Stimulated activated CD4-positive, alpha-beta T cell treated with anti-CD3 and anti-CD28 coated beads, Interleukin-15, amount 100 ng/mL, for 48 hours (primary cell): ENCODE measurements at regions not wholly inside any gene's neighbourhood (a gene's known extent, or its start where the extent isn't known, plus 50 kb on each side); places are given as distances from the start of the nearest gene placed in this dataset.
A peak's percentile ranks its signal among the peaks of the same experiment; 100 is the strongest.
"Not testable (repeated sequence)": the region's sequence is repeated elsewhere in the genome, so short reads cannot be mapped to it uniquely, and the experiment has no call there.

ENCODE experiments used
- DNase-seq, 2 donors: peaks; one replicate each; pipeline ENCODE4 v3.0.0-alpha.2; 2020; ENCODE audit warnings: low read depth in 2 of 2

- DNase-seq, result no peak
Measured at GRCh38 chrX:34404386-34405070, 252.6 kb downstream of the TMEM47 start.

DNA sequence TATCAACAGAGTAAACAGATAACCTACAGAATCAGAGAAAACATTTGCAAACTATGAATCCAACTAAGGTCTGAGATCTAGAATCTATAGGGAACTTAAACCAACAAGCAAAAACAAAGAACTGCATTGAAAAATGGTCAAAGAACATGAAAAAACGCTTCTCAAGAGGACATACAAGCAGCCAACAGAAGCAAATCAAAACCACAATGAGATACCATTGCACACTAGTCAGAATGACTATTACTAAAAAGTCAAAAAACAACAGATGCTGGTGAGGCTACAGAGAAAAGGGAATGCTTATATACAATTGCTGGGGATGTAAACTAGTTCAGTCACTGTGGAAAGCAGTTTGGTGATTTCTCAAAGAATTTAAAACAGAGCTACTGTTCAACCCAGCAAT lies 255.7 kb downstream of the TMEM47 start:
- DNase-seq, result no peak

DNA sequence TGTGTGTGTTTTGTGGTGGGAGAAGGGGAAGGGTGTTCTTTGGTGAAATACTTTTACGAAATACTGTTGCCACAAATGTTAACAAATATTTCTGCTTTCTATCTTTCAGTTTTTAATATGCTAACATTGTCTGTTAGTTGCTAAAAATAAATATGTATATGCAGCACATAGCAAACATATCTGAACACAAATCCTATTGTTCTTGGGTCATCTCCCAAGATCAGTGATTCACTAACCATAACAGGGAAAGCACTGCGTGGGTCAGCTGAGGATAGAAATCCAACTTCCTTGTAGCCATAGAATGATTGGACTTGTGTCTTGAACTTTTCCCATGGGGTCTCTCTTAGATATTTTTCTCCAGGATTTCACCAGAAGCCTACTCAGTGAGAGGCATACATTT lies 250.3 kb upstream of the FAM47A start:
- no peak for DNase-seq

DNA sequence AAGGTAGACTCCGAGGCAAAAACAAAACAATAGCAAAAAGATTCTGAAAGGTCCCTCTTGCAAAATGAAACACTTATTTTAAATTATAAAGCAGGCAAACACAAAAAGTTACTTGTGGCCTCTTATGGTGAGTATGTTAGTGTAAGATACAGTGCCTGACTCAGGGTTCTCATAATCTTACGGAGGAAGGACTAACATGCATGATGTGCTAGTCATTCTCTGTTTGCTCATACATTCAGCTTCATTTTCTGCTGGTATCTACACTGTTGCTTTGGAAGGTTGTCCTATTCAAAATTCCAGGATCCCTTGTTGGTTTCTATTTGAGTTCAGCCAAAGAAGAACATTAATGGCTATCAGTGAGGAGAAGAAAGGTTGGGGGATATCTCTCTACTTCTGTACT lies 249.1 kb upstream of the FAM47A start:
- DNase-seq, result no peak

DNA sequence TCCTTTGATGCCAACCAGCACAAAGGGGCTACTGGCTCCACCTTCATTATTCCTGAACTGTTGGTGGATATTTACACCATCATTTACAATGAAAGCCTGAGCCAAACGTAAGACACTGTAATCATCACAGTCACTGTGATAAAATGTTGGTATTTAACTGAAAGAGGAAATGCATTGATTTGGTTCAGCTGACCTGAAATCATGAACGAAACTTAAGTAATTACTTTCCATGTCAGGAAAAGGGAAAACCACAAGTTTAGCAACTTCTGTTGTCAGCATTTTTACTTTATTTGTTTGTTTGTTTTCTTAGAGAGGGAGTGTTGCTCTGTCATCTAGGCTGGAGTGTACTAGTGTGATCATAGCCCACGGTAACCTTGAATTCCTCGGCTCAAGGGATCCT lies 247.8 kb upstream of the FAM47A start:
- DNase-seq, result no peak

DNA sequence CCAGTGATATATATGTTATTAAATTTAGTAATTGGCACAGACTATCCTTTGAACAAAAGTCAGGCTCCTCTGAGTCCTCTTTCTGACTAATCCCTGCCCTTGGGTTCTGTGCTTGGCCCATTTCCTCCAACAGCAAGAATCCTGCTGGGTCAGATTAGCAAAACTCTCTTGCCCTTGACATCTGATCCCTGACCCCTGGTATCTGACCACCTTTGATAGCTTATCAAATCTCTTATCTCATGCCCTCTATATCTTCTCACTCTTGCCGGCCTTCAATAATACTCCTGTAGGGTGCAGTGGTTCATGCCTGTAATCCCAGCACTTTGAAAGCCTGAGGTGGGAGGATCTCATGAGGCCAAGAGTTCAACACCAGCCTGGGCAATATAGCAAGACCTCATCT lies 245.5 kb upstream of the FAM47A start:
- DNase-seq, result no peak

DNA sequence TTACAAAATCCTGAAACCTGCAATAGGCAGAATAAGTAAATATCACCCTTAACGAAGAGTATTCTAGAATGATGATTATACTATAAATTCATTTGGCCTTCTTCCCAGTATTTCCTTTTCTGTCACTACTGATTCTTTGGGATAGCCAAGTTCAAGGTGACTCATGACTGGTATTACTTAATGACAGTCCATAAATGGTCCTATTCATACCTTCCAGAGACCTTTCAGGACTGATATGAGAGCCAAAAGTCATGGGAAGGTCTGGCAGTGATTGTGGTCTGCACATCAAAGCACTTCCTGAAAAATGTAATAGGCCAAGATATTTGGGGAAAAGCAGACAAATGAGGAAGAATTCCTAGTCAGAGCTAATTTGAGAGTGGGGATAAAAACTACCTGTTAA lies 239.6 kb upstream of the FAM47A start:
- DNase-seq, result no peak

- no peak for DNase-seq
Measured at GRCh38 chrX:34365471-34365870, 233.4 kb upstream of the FAM47A start.

- no peak for DNase-seq
Measured at GRCh38 chrX:34350561-34351335, 218.6 kb upstream of the FAM47A start.

DNA sequence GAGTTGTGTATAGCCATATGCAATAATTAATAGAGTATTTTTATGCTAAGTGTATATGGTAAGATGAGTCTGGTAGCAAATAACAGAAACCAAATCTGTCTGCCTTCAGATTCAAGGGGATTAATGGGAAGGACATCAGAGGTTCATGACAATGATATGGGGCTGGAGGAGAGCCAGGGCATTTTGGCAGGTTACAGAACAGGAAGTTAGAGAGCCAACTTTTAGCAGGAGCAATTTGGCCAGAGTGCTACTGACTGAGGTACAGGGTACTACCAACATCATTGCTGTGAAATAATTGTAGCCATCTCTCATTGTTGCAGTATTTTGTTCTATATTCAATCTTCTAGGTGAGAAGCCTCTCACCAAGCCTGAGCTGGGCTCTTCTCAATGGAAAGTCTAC lies 210.9 kb upstream of the FAM47A start:
- DNase-seq, result no peak

DNA sequence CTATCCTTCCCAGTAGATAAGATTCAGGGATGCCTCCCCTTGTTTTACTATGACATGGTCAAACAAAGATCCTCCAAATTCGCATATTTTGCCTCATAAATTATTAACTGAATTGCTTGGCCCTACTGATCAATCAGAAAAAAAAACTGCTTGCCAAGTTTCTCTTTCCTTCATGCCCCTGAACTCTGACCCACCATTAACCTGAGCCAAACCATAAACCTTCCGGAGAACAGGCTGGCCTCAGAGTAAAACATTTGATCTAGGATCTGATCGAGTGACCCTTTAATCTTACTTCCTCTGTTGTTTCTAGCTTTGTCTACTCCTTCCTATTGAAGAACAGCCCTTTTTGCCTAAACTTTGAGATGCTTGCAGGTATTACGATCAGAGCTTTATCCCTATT lies 209.7 kb upstream of the FAM47A start:
- DNase-seq, result no peak

DNA sequence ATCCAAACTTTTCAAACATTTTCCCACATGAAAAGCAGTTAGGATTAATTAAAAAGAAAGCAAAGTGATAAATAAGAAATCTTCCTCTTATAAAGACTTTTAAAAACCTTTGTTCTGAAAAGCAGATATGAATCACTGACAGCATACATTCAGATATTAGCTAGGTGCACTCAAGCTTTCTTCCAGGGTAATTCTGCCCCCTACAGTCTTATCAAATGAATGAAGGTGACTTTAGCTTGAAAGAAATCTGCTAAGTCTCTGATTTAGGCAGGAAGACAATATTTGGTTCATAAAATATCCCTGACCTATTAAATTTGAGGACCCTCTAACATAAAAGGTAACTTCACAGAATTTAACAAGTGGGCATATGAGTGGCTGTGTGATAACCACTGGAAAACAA lies 209.1 kb upstream of the FAM47A start:
- no peak for DNase-seq

DNA sequence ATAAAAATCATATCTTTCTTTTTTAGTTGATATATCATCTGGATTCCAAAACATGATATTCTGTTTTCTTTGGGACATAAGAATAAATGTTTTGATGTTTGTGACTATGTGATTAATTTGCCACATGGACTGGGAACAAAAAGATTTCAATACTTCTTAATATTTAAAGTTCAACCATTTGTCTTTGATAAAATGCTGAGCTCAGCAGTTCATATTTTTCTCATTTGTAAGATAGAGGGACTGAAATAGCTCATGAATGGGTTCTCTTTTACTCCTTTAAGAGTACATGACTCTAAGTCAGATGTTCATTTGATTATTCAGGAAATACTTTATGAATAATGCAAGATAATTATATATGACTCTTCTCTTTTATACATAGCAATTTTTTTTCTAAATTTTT lies 205.9 kb upstream of the FAM47A start:
- DNase-seq, result no peak

DNA sequence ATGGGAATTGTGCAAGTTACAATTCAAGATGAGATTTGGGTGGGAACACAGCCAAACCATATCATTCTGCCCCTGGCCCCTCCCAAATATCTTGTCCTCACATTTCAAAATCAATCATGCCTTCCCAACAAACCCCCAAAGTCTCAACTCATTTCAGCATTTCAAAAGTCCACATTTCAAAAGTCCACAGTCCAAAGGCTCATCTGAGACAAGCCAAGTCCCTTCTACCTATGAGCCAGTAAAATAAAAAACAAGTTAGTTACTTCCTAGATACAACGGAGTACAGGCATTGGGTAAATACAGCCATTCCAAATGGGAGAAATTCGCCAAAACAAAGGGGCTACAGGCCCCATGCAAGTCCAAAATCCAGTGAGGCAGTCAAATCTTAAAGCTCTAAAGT lies 203.3 kb upstream of the FAM47A start:
- DNase-seq, result not testable (repeated sequence)

GRCh38 chrX:34332334-34332733 lies 200.2 kb upstream of the FAM47A start:
- DNase-seq, result no peak

GRCh38 chrX:34325460-34325859 lies 193.3 kb upstream of the FAM47A start:
- DNase-seq, result no peak

DNA sequence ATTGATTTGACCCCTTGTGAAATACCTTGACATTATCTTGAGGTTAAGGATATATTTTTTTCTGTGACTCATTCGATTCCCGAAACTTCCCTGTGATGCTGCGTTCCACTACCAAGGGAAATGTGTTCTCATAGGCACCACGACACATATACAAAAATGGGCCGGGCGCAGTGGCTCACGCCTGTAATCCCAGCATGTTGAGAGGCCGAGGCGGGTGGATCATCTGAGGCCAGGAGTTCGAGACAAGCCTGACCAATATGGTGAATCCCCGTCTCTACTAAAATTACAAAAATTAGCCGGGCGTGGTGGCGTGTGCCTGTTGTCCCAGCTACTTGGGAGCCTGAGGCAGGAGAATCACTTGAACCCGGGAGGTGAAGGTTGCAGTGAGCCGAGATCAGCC lies 188.3 kb upstream of the FAM47A start:
- DNase-seq, result not testable (repeated sequence)

DNA sequence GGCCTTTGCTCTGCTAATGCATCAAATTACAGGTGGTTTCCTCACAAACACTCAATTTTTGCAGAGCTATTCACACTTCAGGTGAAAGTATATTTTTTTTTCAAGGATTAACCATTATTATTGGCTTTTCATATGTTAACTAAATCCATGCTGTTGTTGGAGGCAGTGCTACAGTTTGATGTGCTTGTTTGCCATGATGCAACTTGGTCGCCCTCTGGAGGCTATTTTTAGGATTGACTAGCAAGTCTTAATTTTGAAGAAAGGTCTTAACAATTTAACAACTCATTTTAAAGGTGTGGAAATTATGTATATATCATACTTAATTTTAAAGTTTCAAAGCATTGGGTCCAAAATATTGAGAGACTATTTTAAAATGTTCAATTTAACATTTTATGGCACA lies 168.8 kb upstream of the FAM47A start:
- peak in 1 of 2 donors; percentile 9 for DNase-seq

DNA sequence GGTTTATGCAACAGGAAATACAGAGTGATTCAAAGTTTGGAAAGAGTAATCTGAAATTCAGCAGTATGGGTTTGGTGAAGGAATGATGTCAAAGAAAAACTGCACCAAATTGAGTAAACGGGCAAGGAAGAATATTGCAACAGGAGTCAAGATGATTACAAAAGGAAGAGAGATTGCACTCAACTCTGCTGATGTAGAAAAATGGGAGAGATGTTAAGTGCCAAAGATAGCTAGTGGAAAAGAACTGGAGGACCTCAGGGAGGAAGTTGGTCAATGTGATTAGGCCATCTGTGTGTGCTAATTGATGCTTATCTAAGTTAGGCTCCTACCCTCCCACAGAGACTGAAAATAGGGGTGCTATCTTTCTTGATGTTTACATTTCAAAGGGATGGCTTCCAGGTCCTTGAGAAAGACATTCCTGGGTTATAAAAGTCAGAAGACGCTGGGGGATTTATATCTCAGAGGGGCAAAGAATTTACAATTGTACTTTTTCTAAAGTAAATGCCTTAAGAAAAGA lies 167.4 kb upstream of the FAM47A start:
- no peak for DNase-seq

DNA sequence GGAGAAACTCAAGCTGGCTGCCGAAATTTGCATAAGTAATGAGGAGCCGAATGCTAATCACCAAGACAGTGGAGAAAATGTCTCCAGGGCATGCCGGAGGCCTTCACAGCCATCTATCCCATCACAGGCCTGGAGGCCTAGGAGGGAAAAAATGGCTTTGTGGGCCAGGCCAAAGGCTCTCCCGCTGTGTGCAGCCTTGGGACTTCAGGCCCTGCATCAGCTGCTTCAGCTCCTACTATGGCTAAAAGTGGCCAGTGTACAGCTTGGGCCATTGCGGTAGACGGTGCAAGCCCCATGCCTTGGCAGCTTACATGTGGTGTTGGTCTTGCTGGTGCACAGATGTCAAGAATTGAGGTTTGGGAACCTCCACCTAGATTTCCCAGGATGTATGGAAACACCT lies 162.6 kb upstream of the FAM47A start:
- no peak for DNase-seq

- no peak for DNase-seq
Measured at GRCh38 chrX:34288782-34289181, 156.7 kb upstream of the FAM47A start.

- DNase-seq, result no peak
Measured at GRCh38 chrX:34279866-34280560, 147.9 kb upstream of the FAM47A start.

DNA sequence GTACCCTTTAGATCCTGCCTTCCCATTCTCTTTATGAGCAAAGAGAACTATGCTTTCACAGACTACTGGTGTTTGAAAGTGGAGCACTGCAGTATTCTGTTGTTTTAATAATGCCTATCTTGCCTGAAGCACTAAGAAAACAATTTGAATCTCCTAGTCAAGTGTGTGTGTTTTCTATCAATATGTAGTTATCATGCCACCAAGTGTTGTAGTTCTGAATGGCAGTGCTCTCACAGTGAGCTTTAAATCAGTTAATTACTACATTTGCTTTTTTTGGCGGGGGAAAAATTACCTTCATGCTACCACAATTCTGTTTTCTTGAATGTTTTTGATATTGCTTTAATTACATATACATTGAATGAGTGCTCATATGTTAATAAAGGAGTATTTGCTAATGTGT lies 143.6 kb upstream of the FAM47A start:
- DNase-seq, result no peak
